MM.1S (cell line): ENCODE measurements at regions not wholly inside any gene's neighbourhood (a gene's known extent, or its start where the extent isn't known, plus 50 kb on each side); places are given as distances from the start of the nearest gene placed in this dataset.

Experiments
- DNase-seq: peaks from one replicate; pipeline ENCODE4 v3.0.0-alpha.2; 2015
- H2AFZ ChIP-seq: fragments of 300-600 bp; sonication (generic); 2 replicates; pipeline ENCODE4 v1.6.0; 2016; ENCODE audit warnings: antibody characterized with exemption, low read length
- H3F3A ChIP-seq: fragments of 300-600 bp; sonication (generic); 2 replicates; pipeline ENCODE4 v1.6.1; 2016; ENCODE audit warnings: mild to moderate bottlenecking, antibody characterized with exemption, low read length, moderate library complexity, mixed read lengths; ENCODE audit not compliant: insufficient read depth
- H3K27ac ChIP-seq: fragments of 300-600 bp; sonication (generic); 2 replicates; pipeline ENCODE4 v1.5.1; 2016; ENCODE audit warnings: mild to moderate bottlenecking, low read length
- H3K27me3 ChIP-seq: fragments of 300-600 bp; sonication (generic); replicated peaks from 2 replicates; pipeline ENCODE4 v1.6.0; 2016; ENCODE audit warnings: low read length; ENCODE audit not compliant: insufficient read depth
- H3K36me3 ChIP-seq: fragments of 300-600 bp; sonication (generic); replicated peaks from 2 replicates; pipeline ENCODE4 v1.6.1; 2016; ENCODE audit warnings: mild to moderate bottlenecking, low read length, mixed read lengths; ENCODE audit not compliant: insufficient read depth
- H3K4me1 ChIP-seq: fragments of 300-600 bp; sonication (generic); 2 replicates; pipeline ENCODE4 v1.6.1; 2016; ENCODE audit warnings: low read length, mixed read lengths
- H3K4me2 ChIP-seq: fragments of 300-600 bp; sonication (generic); 2 replicates; pipeline ENCODE4 v1.6.0; 2016; ENCODE audit warnings: low read depth, low read length
- H3K4me3 ChIP-seq: fragments of 300-600 bp; sonication (generic); 2 replicates; pipeline ENCODE4 v1.5.1; 2016; ENCODE audit warnings: low read length, mixed read lengths
- H3K79me2 ChIP-seq: fragments of 300-600 bp; sonication (generic); 2 replicates; pipeline ENCODE4 v1.6.1; 2016; ENCODE audit warnings: mixed run types, low read length, mixed read lengths
- H3K9ac ChIP-seq: fragments of 300-600 bp; sonication (generic); 2 replicates; pipeline ENCODE4 v1.6.1; 2016; ENCODE audit warnings: low read length, mixed read lengths
- H3K9me2 ChIP-seq: fragments of 300-600 bp; sonication (generic); replicated peaks from 2 replicates; pipeline ENCODE4 v1.6.1; 2016; ENCODE audit warnings: mild to moderate bottlenecking, low read length, mixed read lengths; ENCODE audit not compliant: insufficient read depth
- H3K9me3 ChIP-seq: fragments of 300-600 bp; sonication (generic); replicated peaks from 2 replicates; pipeline ENCODE4 v1.6.1; 2016; ENCODE audit warnings: mild to moderate bottlenecking, low read length, mixed read lengths; ENCODE audit not compliant: insufficient read depth
- H4K20me1 ChIP-seq: fragments of 300-600 bp; sonication (generic); 2 replicates; pipeline ENCODE4 v1.6.1; 2016; ENCODE audit warnings: mild to moderate bottlenecking, low read length, moderate library complexity, mixed read lengths; ENCODE audit not compliant: insufficient read depth
- EZH2 ChIP-seq: fragments of 300-600 bp; sonication (generic); optimal IDR thresholded peaks from 2 replicates; pipeline ENCODE3; 2017; ENCODE audit warnings: low read depth, mild to moderate bottlenecking, antibody characterized with exemption, low read length, mixed read lengths
- EZH2phosphoT487 ChIP-seq: fragments of 300-600 bp; sonication (generic); IDR thresholded peaks from 2 replicates; pipeline ENCODE4 v1.6.1; 2018; ENCODE audit warnings: antibody characterized with exemption, low read length
- TF ChIP-seq, protein P1 (sequence below): fragments of 300-600 bp; sonication (generic); IDR thresholded peaks from 2 replicates; pipeline ENCODE4 v1.5.1; 2016; ENCODE audit warnings: antibody characterized with exemption, low read length, mixed read lengths

DNA sequence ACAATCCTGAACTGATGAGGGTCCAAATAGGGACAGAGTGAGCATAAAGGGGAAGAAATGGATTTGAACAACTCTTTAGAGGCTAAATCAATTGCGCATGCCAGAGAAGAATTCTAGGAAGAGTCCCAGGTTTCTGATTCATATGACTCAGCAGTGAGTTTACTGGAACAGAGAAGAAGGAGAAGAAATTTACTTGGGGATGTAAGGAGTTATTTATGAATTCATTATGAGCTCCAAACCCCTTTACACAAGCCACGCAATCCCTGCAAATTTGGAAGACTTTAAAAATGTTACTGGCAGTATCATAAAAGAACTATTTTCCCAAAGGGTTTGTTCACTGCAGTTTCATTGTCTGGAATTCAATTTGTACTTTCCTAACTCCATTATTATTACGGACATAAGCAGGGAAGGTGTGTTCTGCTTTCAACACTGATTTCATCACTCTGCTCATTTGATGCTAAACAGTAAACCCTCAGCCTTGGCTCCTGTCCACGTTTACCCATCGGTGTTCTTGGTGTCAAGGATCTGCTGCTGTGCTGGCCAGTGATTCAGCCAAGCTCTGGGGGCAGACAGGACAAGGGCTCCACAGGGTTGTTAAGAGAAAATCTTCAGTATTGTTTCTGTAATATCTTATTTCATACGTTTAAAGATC, 273.7 kb downstream of the HNRNPD start:
- Histone ChIP-seq H3K4me2 (no peak overlapping the region), H4K20me1 (no peaks in the 10 kb centered on the region), H2AFZ (no peak overlapping the region), H3K9ac (no peak overlapping the region), H3K9me2 (no peaks in the 10 kb centered on the region), H3K9me3 (no peaks in the 10 kb centered on the region), H3F3A (no peaks in the 10 kb centered on the region), H3K79me2 (no peaks in the 10 kb centered on the region), H3K4me3 (no peak overlapping the region), H3K36me3 (no peaks in the 10 kb centered on the region), H3K27ac (no peak overlapping the region), H3K27me3 (no peaks in the 10 kb centered on the region), H3K4me1 (no peaks in the 10 kb centered on the region)
- DNase-seq: no peak
- TF ChIP-seq EZH2phosphoT487: no peak
- no peak for TF ChIP-seq EZH2
- TF ChIP-seq, protein P1, sequence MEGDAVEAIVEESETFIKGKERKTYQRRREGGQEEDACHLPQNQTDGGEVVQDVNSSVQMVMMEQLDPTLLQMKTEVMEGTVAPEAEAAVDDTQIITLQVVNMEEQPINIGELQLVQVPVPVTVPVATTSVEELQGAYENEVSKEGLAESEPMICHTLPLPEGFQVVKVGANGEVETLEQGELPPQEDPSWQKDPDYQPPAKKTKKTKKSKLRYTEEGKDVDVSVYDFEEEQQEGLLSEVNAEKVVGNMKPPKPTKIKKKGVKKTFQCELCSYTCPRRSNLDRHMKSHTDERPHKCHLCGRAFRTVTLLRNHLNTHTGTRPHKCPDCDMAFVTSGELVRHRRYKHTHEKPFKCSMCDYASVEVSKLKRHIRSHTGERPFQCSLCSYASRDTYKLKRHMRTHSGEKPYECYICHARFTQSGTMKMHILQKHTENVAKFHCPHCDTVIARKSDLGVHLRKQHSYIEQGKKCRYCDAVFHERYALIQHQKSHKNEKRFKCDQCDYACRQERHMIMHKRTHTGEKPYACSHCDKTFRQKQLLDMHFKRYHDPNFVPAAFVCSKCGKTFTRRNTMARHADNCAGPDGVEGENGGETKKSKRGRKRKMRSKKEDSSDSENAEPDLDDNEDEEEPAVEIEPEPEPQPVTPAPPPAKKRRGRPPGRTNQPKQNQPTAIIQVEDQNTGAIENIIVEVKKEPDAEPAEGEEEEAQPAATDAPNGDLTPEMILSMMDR: no peak

- no peaks in the 10 kb centered on the region for H3K79me2 ChIP-seq
Observed at GRCh38 chr4:82097504-82097903, 276.3 kb downstream of the HNRNPD start.

GRCh38 chr4:82090717-82091116, 283.1 kb downstream of the HNRNPD start:
- Histone ChIP-seq H3K4me2 (no peak overlapping the region), H3K9ac (no peak overlapping the region), H3K4me3 (no peak overlapping the region), H3K36me3 (no peaks in the 10 kb centered on the region), H3F3A (no peaks in the 10 kb centered on the region), H3K79me2 (no peaks in the 10 kb centered on the region), H3K9me2 (no peaks in the 10 kb centered on the region), H3K4me1 (no peaks in the 10 kb centered on the region), H3K27me3 (no peaks in the 10 kb centered on the region), H3K27ac (no peak overlapping the region), H4K20me1 (no peaks in the 10 kb centered on the region), H3K9me3 (no peaks in the 10 kb centered on the region), H2AFZ (no peak overlapping the region)
- no peak for DNase-seq
- TF ChIP-seq EZH2phosphoT487 (no peak), EZH2 (no peak)
- TF ChIP-seq, protein P1: no peak

More at GRCh38 chr4:82097504-82097903, 276.3 kb downstream of the HNRNPD start:
- no peak overlapping the region for H3K4me3 ChIP-seq
- H3K9ac ChIP-seq: no peak overlapping the region
- no peak overlapping the region for H3K27ac ChIP-seq
- H2AFZ ChIP-seq: no peak overlapping the region
- no peak for DNase-seq
- H4K20me1 ChIP-seq: no peaks in the 10 kb centered on the region
- no peak for TF ChIP-seq EZH2
- TF ChIP-seq, protein P1: no peak
- no peak for TF ChIP-seq EZH2phosphoT487
- H3K36me3 ChIP-seq: no peaks in the 10 kb centered on the region
- H3K9me2 ChIP-seq: no peaks in the 10 kb centered on the region
- H3K4me2 ChIP-seq: no peak overlapping the region
- H3K9me3 ChIP-seq: no peaks in the 10 kb centered on the region
- no peaks in the 10 kb centered on the region for H3F3A ChIP-seq
- no peaks in the 10 kb centered on the region for H3K4me1 ChIP-seq
- H3K27me3 ChIP-seq: no peaks in the 10 kb centered on the region
